HepG2 (cell line): ENCODE measurements at regions not wholly inside any gene's neighbourhood (a gene's known extent, or its start where the extent isn't known, plus 50 kb on each side); places are given as distances from the start of the nearest gene placed in this dataset.

Experiments used
- FOXM1 ChIP-seq: sonication (generic); formaldehyde crosslinking; IDR thresholded peaks from 2 replicates; pipeline ENCODE4 v1.5.0; 2020; ENCODE audit warnings: missing genetic modification reagents
- JUND ChIP-seq: sonication (generic); formaldehyde crosslinking; IDR thresholded peaks from 2 replicates; pipeline ENCODE4 v1.8.0; 2022; ENCODE audit warnings: mild to moderate bottlenecking, missing genetic modification reagents
- PRDM10 ChIP-seq: sonication (generic); formaldehyde crosslinking; IDR thresholded peaks from 2 replicates; pipeline ENCODE4 v1.4.0; 2020; ENCODE audit warnings: low read depth, missing genetic modification reagents
- RXRB ChIP-seq: IDR thresholded peaks from 2 replicates; pipeline ENCODE4 v1.6.1; 2016; ENCODE audit warnings: borderline replicate concordance, missing genetic modification reagents, missing compliant biosample characterization

DNA sequence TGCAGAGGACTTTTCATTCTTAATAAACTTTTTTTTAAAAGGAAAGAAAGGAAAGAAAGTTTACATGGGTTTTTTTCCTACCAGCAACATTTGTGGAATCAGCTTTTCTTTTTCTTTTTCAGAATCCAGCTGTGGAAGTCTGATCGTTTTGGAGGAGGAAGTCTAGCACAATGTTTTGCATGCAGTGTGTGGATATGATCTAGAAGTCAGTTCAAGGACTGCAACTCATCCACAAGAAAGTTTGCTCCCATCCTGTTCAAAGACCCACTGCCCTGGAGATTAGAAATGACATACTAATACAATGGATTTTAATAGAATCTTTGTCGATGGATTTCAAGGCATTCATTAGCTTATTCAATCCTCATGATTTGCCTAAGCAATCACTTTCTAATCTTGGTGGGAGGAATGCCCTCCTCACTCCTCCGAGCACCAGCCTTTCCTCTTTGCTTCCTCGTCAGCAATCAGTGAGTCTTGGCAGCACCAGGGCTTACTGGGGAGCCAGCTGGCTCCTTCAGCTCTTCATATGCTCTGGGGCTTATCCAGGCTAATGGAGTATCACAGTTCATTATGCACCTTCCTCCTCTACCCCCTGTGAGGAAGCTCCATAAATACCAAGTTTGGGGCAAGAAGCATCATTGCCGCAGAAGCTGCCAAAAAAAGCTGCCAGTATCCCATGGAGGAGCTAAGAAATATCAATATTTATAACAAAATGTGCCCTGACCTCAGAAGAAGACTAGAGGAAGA, 392.3 kb upstream of the PKN2 start:
- TF ChIP-seq PRDM10 (CRISPR knock-in tag) (no peak), JUND (CRISPR knock-in tag) (no peak), RXRB (no peak), FOXM1 (CRISPR knock-in tag) (no peak)
